GM10266 (cell line): ENCODE measurements at regions not wholly inside any gene's neighbourhood (a gene's known extent, or its start where the extent isn't known, plus 50 kb on each side); places are given as distances from the start of the nearest gene placed in this dataset.

ENCODE experiments used
- DNase-seq: peaks from one replicate; pipeline ENCODE4 v3.0.0; 2012; ENCODE audit errors: extremely low spot score
- CTCF ChIP-seq: IDR thresholded peaks from 2 replicates; pipeline ENCODE4 v1.5.1; 2012; ENCODE audit warnings: mild to moderate bottlenecking, low read depth; ENCODE audit not compliant: control insufficient read depth, insufficient read depth; ENCODE audit errors: missing control alignments

- no peak for DNase-seq
- no peak for TF ChIP-seq CTCF
Measured at GRCh38 chr2:12221584-12221983, 475.2 kb downstream of the LPIN1 start.

- DNase-seq: no peak
- TF ChIP-seq CTCF: no peak
Measured at GRCh38 chr2:12222554-12222953, 476.1 kb downstream of the LPIN1 start.

GRCh38 chr2:12223732-12224131 is 477.3 kb downstream of the LPIN1 start:
- DNase-seq: no peak
- no peak for TF ChIP-seq CTCF

GRCh38 chr2:12226653-12227052 is 480.2 kb downstream of the LPIN1 start:
- TF ChIP-seq CTCF: no peak
- DNase-seq: no peak

DNA sequence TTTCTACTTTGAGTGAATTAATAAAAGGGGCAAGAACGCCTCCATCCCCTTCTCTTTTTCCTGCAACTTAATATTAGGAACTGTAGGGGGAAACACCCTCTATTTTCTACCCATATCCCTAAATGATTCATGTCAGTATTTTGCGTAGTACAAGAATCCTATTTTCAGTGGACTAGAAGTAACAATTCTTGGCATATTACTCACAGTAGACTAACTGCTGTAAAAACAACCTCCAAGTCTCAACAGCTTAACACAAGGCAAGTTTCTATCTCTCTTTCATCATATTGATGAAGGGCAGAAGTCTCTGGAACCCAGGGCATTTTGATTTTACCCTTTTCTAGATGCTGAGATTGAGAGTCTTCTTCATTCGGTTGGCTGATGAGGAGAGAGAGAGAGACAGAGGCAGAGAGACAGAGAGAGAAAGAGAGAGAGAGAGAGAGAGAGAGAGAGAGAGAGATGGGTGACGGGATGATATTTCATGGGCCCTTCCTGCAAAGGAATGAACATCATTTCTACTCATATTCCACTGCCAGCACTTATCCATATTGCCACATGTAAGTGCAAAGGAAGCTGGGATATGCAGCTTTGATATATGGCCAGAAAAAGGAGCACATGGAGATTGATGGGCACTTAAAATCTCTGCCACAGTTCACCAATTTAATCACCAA is 481.6 kb downstream of the LPIN1 start:
- TF ChIP-seq CTCF: no peak
- no peak for DNase-seq

- no peak for TF ChIP-seq CTCF
- no peak for DNase-seq
Measured at GRCh38 chr2:12231288-12231687, 484.9 kb downstream of the LPIN1 start.

DNA sequence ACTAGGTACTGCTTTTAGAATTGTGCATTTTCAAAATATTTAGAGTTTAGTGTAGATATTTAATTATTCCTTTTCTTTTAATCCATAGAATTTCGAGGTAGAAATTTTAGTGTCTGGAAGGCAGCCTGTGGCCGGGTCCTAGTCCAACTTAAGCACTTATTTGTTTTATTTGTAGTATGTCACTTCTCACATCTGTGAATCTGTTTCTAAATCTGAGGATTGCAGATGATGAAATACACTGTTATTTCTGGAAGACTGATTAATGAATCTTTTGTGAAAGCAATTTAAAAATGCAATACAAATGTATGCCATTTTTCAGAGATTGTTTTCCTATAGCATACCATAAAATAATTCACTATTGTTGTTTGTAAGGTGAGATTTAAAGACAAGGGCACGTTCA is 483.9 kb upstream of the TRIB2 start:
- TF ChIP-seq CTCF: no peak
- DNase-seq: no peak
